Fibroblast of skin of left biceps (primary cell): ENCODE measurements at regions not wholly inside any gene's neighbourhood (a gene's known extent, or its start where the extent isn't known, plus 50 kb on each side); places are given as distances from the start of the nearest gene placed in this dataset.
"Not testable (repeated sequence)": the region's sequence is repeated elsewhere in the genome, so short reads cannot be mapped to it uniquely, and the experiment has no call there.

ENCODE experiments used
- DNase-seq, 2 experiments: peaks; one replicate each; pipeline ENCODE4 v3.0.0-alpha.2; 2013; ENCODE audit warnings: low read depth in 2 of 2

DNA sequence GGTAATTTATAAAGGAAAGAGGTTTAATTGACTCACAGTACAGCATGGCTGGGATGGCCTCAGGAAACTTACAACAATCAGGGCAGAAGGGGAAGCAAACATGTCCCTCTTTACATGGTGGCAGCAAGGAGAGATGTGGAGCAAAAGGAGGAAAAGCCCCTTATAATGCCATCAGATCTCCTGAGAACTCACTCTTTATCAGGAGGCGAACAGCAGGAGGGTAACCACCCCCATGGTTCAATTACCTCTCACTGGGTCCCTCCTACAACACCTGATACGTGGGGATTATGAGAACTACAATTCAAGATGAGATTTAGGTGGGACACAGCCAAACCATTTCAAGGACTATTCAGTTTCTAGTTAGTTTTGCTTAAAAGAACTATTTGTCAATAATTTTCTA, 453.3 kb downstream of the C12orf50 start:
- no peak for DNase-seq

DNA sequence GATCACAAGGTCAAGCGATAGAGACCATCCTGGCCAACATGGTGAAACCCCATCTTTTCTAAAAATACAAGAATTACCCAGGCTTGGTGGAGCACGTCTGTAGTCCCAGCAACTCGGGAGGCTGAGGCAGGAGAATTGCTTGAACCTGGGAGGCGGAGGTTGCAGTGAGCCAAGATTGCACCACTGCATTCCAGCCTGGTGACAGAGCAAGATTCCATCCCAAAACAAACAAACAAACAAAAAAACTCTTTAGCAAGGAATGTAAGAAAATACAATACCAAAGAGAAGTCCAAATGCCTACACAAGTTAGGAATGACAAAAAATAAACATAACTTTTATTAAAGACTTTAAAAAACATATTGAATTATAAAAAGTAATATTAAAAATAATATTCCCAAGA, 462.3 kb downstream of the C12orf50 start:
- DNase-seq: not testable (repeated sequence)

DNA sequence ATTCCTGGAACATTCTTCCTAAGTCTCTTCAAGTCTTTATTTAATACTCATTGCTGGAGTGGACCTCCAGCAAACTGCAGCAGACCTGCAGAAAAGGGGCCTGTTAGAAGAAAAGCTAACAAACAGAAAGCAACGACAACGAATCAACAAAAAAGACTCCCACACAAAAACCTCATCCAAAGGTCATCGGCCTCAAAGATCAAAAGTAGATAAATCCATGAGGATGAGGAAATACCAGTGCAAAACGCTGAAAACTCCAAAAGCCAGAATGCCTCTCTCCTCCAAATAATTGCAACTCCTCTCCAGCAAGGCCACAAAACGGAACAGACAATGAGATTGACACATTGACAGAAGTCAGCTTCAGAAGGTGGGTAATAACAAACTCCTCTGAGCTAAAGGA, 472.2 kb downstream of the C12orf50 start:
- no peak for DNase-seq

DNA sequence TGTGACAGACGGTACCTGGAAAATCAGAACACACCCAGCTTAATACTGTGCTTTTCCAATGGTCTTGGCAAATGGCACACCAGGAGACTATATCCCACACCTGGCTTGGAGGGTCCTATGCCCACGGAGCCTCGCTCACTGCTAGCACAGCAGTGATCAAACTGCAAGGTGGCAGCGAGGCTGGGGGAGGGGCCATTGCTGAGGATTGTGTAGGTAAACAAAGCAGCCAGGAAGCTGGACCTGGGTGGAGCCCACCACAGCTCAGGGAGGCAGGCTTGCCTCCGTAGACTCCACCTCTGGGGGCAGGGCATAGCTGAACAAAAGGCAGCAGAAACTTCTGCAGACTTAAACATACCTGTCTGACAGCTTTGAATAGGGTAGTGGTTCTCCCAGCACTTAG, 498.0 kb downstream of the C12orf50 start:
- DNase-seq: not testable (repeated sequence)

DNA sequence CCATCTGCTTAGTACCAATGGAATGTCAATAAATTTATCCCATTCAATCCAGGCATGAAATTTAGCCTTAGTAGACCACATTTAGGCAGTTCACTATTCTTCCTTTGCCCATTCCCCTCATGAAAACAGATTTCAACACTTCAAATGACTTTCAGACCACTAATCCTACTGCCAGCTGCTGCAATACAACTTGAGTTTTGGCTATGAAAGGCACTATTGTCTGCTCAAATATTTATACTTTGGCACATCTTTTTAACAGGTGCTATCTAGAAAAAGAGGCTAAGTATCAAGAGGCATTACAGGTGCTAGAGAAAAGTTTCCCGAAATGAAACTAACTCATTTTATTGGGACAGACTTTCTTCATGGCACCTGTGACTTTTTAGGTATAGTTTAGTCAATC, 499.8 kb downstream of the C12orf50 start:
- DNase-seq: no peak

DNA sequence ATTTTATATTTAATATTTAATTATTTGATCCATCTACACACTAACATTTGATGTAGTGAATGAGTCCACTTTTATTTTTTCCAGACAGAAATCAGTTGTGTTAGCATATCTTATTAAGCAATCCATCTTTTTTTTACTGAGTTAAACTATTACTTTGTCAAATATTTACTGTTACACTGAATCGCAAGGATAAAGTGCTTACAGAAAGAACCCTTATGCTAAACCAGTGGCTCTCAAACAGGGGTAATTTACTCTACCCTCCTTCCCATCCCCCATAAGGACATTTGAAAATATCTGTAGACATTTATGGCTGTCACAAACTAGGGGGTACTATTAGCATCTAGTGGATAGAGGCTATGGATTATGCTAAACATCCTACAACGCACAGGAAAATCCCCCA, 508.2 kb downstream of the C12orf50 start:
- no peak for DNase-seq

DNA sequence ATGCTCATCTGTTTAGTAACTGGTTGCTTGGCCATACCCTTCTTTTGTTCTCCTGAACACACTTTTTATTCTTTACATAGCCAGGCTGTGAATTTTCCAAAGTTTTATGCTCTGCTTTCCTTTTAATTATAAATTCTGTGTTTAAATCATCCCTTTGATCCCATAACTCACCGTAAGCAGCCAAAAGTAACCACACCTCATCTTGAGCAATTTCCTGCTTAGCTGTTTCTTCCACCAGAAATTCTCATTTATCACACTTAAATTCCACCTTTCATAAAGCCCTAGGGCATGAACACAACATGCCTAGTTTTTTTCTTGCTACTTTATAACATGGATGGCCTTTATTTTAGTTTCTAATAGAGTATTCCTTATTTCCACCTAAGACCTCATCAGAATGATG, 510.7 kb downstream of the C12orf50 start:
- no peak for DNase-seq

DNA sequence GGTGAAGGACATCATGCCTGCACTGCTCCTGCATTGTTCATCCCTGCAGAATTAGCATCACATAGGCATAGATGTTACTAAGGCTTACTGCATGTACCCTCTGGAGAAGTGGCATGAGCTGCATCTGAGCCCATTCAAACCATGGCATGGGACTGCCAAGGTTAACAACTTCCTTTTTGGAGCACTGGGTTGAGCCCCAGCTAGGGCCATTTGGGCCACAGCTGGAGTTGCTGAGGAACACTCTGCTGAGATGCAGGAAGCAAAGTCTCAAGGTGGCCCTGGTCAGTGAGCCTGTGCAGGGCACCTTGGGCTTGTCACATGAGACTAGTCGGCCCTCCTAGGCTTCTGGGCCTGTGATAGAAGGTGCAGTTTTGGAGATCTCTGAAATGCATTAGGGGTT, 511.2 kb downstream of the C12orf50 start:
- no peak for DNase-seq

DNA sequence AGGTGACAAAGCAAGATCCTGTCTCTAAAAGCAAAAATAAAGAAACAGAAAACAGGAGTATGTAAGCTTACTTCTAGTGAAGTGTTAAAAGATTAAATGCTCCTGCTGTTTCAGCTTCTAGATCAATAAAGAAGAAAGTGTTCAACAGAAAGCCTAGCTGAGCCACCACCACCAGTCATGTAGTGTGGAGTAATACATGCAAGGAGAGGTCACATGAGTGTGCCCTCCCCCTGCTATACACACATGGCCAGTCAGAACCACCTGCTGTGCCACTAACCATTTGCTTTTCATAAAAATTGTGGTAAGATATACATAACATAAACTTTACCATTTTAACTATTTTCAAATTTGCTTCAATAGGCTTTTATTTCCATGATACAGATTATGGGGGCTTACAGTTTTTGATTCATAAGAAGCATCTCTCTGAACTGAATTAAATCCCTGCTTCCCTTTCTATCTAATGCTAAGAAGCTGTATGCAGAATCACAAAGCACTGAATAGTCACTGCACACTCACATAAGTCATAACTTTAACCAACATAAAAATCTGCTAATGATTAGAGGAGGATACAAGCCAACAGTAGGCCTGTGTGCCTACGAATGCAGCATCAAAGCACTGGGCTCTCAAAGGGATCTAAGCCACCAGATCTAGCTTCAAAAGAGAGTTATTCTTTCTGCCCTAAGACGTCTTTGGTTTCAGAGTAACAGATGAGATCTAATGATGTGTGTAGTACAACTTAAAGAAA, 515.5 kb downstream of the C12orf50 start:
- no peak for DNase-seq

DNA sequence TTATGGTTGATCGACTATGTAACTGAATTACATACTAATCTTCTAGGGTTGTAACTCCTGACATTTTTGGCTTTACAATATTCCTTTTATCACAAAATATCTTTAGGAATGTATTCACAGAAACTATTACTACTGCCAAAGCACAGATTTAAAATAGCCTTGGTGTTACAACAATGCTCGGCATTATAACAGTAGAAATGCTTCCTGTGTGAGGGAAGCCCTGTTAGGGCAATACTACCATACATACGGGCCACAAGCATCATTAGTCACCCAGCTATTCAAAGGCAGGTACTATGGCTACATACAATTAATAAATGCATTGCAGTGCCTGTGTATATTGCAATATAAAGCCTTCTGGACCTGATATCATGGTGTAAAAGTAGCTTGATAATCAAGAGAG, 517.8 kb downstream of the C12orf50 start:
- no peak for DNase-seq

DNA sequence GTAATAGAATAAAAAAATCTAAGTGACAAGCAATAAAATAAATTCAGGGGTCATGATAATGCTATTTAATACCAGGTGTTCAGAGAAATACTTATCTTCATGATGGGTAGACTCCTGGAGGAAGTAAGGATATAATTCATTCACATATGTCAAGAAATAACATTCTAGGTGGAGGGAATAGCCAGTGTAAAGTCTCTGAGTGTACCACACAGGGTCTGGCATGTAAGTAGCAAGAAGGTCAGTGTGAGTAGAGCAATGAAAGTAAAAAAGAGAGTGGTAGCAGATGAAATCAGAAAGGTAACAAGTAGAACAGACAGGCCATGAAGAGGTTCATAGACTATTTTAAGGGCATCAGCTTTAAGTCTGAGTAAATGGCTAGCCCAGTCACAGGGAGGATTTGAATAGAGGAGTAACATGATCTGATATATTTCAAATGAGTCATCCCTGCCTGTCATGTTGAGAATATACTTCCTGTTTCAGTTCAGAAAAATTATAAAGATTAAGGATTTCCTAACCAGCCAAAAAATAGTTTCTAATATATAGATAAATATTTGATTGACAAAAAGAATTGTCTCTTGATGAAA, 519.9 kb downstream of the C12orf50 start:
- no peak for DNase-seq

DNA sequence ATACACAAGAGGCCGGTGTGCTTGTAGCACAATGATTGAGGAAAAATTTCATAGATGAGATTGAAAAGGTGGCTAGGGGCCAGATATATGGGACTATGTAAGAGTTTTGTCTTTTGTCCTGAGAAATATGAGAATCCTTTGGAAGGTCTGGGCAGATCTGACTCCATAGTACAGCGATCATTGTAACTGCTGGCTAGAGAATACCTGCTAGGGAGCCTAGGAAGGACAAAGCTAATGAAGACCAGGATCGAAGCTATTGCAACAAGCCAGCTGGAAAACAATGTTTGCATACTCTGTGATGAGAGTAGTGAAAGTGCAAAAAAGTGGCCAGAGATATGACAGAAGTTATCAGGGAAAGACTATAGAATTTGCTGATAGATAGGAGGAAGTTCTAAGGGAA, 537.6 kb downstream of the C12orf50 start:
- no peak for DNase-seq

DNA sequence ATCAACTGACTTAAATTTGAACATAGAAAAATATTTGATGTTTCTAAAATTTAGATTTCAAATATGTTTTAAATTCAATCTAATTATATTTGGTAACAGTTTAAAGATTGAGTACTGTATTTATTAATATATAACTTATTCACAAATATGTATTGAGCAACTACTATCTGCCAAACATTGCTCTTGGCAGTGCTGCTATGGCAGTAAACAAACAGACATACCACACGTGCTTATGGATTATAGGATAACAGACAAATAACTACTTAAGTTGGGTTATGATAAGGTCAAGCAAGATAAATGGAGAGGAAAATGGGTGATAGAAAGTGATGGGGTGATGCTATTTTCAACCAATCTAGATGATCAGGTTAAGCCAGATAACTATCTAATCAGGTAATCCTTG, 538.1 kb downstream of the C12orf50 start:
- DNase-seq: no peak

DNA sequence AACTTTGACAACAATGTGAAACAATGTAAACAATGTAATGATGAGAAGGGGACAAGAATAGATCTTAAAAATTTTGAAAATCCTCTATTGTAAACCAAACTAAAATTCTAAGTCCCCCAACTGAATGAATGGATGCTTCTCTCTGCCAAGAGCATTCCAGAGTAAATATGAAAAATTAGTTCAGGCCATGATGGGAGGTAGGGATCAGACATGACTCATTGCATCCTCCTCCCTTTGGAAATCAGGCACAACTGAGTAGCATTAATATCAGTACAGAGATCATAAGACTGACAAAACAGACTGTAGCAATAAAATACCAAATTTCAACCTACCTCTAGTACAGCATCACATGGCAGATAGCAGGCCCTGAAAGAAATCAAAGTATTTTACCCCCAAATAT, 559.9 kb downstream of the C12orf50 start:
- peak in 1 of 2 experiments; percentile 20 for DNase-seq

DNA sequence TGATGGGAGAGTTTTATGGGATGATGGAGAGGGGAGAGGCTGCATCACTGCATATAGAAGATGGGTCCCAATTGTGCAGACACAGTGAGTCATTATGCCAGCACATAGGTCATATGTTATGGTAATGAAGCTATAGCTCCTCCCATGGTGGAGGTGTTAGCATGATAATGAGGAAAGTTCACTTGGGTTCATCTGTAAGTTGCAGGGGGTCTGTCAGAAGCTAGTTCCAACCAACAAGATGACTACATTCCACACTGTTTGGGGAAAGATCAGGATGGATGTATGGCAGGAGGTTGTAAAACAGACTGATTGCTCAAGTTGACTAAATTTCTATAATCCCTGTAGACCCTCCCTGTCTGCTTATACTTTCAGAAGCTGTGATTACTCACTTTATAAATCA, 561.3 kb downstream of the C12orf50 start:
- peak; percentile 62 to 76 for DNase-seq

DNA sequence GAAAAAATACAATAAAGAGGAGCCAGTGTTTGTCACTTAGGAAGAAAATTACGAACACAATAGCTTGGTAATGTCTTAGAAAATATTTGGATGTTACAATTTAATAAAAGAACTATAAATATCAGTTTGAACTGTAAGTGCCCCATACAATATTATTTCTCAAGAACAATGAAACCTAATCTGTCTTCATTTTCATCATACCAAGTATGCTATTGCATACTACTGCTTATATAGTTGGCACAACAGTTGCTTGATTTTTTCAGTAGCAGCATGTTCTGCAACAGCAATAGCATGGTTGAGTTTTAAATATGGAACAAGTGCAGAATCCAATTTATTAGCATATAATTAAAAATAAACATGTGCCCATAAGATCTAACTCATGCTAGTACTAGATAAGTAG, 564.6 kb downstream of the C12orf50 start:
- DNase-seq: no peak

DNA sequence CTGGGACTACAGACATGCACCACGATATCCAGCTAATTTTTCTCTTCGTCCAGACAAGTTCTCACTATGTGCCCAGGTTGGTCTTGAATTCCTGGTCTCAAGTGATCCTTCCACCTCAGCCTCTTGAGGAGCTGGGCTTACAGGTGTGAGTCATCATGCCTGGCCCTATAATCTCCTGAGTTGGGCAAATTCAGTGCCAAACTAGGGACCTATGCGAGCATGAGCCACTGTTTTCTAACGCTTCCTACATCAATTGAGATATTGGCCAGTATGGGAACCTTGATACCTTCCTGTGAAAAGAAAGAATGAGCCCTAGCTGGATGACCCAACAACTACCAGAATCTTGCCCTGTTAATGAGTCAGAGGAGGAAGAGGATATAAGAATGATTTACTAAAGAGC, 585.2 kb downstream of the C12orf50 start:
- DNase-seq: no peak

DNA sequence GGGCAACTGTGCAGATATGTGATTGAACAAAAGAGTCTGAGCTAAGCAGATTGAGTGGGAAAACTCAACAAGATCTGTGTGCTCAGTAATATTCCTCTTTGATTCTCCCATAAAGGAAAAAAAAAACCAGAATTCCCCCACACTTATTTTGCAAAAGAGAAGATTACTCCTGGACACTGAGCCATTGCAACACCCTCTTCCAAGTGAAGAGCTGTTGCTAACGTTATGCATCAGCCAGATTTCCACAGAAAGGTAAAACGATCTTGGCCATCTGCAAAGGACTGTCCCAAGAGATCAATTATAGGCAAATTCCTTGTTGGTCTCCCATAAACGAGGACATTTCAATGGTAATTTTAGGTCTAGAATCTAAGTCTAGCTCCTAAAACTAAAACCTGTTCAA, 587.7 kb downstream of the C12orf50 start:
- no peak for DNase-seq

DNA sequence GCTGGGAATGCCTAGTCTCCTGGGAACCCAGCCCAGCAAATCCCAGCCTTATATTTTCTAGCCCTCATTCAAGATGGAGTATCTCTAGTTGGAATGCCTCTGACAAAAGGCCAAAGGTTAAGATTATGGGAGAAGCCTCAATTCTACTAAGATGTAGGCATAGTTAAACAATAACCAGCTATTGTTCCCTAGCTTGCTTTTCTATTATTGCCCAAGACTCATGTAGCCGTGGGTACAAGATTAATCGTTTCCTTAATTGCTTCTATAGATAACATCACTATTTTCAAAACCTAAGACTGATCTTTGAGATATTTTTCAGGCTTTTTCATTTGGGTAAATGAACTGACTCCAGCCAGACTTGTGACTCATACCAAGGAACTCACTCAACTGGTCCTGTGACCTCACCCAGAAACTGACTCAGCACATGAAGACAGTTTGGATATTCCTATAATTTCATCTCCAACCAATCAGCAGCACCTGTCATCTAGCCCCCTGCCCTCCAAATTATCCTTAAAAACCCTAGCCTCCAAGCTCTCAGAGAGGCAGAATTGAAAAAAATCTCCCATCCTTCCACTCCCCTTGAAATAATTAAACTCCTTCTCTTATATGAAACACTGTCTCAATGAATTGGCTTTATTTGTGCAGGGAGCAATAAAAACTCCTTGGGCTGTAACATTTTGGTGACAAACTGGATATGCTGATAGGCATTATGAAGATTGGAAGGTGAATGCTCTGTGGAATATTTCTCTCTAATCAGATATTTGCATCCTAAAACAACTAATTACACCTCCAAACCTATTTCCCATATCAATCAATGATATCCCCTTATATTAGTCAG, 589.0 kb downstream of the C12orf50 start:
- peak; percentile 60 to 65 for DNase-seq

DNA sequence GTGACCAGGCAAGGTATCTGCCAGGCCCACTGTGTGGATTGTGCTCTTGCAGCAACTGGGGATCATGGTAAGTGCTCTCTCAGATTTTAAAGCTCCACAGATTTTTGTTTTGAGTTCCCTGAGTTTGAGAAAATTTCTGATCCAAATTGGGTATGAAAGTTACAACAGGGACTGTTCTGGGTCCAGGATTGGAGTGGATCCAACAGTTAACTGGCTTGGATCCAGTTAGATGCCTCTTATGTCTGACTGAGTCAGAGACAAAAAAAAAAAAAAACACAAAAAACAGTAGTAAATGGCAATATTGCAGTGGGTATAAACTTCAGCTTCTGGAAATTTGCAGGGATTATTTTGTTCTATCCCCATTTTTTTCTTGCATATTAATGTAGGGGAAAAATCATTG, 598.8 kb downstream of the C12orf50 start:
- DNase-seq: no peak

DNA sequence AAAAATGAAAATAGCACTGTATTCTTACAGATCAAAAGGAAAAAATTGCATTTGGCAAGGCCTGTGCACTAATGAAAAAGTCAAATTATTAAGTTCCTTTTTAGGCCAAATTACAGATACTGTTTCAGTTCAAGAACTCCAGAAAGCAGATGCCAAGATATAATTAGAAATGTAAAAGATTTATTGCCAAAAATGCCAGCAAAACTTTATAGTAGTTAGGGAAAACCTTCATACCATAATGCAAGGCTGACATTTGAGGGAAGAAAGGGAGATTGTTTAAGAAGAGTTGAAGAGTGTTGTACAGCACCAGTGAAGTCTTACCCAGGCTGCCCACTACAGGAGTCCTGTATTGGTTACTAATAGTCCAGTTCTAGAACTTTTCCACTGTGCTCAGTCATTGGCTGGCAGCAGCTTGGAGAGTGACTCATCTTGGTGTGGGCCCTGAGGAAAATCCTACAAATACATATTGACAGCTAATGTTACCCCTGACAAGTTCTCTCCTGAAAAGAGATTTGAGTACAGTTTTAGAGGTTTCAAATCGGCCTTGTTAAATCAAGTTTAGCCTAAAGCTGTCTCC, 600.4 kb downstream of the C12orf50 start:
- DNase-seq: no peak

DNA sequence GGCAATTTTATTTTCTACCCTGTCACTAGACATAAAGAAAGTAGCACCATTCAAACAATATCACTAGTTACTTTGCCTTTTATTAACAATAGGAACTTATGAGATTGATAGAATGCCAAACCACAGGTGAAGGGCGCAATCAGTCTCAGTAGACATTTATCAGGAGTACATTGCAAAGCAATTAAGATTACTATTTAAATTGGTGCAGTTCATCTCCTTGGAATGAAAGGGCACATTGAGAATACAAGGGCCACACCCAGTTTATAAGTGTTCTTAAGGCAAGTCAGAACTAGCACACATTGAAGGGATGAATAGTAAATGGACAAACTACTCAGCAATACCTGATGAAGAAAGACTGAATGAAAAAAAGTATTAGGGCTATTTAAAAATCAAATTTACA, 601.4 kb downstream of the C12orf50 start:
- DNase-seq: no peak
